ENCODE measurements at regions not wholly inside any gene's neighbourhood (a gene's known extent, or its start where the extent isn't known, plus 50 kb on each side); places are given as distances from the start of the nearest gene placed in this dataset.
A peak's percentile ranks its signal among the peaks of the same experiment; 100 is the strongest.
"Not testable (repeated sequence)": the region's sequence is repeated elsewhere in the genome, so short reads cannot be mapped to it uniquely, and the experiment has no call there.

DNA sequence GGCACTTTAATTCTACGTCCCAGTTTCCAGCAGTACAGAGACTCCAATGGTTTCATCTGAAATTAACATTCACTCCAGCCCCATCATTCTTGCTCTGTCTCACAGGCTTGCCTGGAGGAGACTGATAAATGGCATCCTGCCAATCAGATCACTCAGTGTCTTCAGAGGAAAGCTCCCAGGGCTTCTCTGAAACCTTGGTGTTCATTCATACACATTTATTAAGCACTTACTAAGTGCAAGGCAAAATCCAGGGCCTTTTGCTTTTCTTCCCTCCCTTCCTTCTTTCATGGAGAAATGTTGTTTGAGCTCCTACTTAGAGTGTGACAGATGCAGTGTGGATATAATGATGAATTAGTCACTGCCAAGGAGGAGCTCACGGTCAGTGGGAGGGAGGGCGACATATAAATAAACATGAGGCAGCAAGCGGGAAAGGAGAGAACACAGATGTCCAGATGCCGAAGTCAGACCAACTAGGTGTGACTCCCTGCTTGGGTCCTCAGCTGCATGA lies 106.7 kb upstream of the DTNBP1 start:
- DNase-seq (ENCODE audit: low spot score): no peak

DNA sequence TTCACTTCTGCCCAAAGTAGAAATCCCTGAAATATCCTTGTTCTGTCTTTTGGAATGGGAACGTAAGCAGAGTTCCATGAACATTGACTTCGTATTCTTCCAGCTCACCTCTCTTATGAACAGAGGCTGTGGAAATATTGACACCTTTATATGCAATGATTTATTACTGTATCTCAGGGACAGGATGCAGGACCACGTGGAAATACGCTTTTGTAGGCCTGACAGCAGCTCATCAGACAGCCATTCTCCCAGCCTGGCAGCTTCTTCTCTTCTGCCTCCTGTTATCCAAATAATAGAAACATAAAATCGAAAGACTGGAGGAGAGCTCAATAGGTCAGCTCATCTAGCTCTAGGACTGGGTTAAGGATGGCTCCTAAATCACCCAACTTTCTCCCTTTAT lies 106.2 kb upstream of the DTNBP1 start:
- no peak for DNase-seq (ENCODE audit: low spot score)

DNA sequence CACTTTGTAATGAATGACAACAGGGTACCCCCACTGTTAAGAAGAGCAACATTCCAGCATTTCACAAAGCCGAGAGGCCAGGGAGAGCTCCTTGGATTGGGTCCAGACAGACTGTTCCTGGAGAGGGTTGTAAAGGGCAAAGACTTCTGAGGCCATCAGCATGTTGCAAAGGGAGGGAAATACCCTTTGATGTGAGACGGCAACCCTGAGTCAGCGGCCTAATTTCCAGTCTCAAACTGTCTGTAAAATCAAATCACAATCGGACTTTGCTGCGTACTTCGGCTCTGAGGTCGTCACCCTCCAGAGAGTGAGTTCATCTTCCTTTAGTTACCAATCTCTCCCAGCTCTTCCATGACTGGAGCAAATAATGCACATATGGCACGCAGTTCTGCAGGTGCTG lies 101.0 kb upstream of the DTNBP1 start:
- peak; percentile 53 for DNase-seq (ENCODE audit: low spot score)

GRCh38 chr6:15763364-15763763 lies 100.5 kb upstream of the DTNBP1 start:
- DNase-seq (ENCODE audit: low spot score): no peak

DNA sequence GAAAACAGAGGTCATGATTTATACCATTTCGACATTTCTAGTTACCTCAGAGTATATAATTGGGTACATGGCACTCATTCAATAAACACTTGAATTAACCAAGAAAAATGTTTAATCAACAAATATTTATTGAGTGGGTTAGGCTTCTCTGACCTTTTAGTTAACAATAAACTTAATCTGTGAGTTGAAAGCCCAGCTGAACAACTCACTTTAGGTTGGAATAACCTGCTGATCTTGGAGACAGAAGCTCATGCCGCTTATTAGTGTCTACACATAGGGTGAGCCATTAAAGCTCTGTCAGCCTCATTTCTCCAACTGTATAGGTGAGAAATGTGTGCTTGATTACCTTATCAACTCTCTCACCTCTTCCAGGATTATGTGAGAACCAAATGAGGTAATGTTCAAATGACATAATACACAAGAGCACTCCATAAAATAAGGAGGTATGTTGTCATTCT lies 98.2 kb upstream of the DTNBP1 start:
- no peak for DNase-seq (ENCODE audit: low spot score)

DNA sequence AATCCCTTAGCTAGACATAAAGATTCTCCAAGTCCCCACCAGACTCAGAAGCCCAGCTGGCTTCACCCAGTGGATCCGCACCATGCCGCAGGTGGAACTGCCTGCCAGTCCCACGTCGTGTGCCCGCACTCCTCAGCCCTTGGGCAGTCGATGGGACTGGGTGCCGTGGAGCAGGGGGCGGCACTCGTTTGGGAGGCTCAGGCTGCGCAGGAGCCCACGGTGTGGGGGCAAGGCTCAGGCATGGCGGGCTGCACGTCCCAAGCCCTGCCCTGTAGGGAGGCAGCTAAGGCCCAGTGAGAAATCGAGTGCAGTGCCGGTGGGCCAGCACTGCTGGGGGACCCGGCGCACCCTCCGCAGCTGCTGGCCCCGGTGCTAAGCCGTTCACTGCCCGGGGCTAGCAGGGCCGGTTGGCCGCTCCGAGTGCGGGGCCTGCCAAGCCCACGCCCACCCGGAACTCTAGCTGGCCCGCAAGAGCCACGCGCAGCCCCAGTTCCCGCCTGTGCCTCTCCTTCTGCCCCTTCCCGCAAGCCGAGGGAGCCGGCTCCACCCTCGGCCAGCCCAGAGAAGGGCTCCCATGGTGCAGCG lies 95.9 kb upstream of the DTNBP1 start:
- no peak for DNase-seq (ENCODE audit: low spot score)

DNA sequence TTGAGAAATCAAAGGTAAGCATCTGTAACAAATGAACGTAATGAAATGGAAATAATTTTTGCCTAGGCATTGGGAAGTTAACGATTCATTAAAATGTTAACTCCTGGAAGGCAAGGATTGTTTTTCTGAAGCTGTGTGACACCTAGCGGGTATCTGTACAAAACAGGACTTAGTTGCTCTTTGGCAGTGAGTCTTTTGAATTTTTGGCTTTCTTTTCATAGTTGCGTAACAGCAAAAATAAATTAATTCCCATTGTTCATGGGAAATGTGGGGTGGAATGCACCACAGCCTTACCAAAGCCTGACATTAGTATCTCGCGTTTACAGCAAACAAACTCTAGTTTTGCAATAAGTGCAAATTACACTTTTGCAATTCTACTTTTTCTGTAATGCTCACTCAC lies 92.7 kb upstream of the DTNBP1 start:
- DNase-seq (ENCODE audit: low spot score): peak; percentile 72

GRCh38 chr6:15754706-15755079 lies 91.9 kb upstream of the DTNBP1 start:
- no peak for DNase-seq (ENCODE audit: low spot score)

DNA sequence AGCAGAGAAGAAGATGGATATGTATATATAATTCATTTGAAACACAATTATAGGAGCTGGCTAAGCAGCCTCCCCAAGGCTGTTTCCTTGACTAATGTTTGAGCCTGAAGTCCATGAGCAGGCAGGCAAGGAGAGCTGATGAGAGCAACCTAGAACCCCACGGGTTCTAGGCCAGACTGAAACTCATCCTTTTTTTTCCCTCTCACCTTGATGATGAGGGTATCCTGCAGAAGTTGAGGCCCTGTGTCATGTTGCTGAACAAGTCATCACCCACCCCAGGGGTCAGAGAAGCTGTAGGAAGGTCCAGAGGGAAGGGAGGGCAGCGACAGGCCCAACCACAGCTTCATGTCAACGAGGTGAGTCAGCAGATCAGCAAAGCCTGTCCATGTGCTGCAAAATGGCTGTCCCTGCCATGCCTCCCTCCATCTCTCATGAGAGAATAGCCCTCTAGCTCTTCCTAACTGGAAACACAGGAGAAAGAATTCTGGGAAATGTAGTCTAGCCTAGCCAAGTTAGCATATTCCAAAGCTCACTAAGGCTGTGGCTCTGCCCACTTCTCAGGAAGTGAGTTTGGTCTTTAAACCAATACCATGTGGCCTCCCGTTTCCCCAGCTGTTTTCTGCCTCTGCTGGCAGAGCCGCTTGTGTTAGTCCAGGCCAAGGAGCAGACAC lies 91.3 kb upstream of the DTNBP1 start:
- peak; percentile 87 for DNase-seq (ENCODE audit: low spot score)

DNA sequence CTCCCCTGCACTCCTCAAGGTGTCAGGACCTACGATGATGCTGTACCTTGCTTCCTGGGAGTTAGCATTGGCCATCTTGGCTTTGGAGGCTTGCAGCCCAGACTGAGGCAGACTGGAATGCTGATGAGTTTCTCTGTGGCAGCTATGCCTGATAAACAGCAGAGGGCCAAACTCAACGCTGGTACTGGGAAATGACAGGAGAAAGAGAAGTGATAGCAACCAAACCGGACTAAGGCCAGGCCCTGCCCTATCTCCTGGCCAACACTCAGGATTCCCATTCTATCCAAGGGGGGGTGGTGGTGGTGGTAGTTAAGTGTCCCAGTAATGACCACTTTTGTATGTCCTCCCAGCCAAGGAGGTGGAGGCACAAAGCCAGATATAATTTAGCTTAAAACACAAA lies 90.0 kb upstream of the DTNBP1 start:
- no peak for DNase-seq (ENCODE audit: low spot score)

DNA sequence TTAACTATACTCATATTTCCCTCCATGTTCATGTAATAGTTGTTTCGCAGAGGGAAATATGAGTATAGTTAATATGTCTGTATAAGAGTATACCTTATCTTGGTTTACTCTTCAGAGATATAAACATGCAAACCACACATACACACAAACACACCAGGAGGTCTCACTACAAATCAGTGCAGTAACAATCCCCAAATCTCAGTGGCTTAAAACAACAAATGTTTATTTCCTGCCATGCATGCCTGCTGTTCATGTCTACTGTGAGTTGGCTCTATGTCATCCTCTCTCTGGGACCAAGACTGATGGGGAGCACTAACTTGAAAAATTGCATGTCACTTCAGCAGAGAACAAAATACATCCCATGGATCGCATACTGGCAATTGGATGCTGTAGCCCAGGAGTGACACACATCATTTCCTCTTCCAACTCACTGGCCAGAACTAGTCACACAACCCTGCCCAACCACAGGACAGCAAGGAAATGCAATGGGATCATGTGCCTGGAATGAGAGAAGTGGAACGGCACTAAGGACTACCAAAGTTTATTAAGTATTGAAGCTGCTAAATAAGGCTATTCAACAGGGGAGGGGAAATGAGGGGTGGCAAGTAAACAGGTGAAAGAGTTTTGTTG lies 89.0 kb upstream of the DTNBP1 start:
- DNase-seq (ENCODE audit: low spot score): no peak

- no peak for DNase-seq (ENCODE audit: low spot score)
Observed at GRCh38 chr6:15748341-15748740, 85.5 kb upstream of the DTNBP1 start.

DNA sequence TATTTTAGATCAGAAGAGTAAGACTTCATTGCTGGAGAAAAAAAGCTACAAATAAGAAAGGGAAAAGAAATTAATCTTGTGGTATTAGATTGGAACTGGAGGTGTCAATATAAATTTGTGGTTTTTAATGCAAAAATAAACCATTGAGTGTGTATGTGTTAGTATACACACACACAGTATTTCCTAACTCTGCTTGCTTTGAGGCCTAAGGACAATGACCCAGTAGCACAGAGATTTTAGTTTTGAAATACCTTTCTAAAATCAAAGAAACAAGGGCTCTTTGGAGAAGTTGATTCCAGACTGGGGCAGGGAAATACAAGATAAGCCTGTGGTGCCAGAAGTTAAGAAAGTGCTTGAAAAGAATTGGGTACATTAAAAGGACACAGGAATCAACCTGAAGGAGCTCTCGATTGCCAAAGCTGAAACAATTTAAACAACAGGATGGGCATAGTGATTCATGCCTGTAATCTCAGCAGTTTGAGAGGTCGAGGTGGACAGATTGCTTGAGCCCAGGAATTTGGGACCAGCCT lies 84.6 kb upstream of the DTNBP1 start:
- DNase-seq (ENCODE audit: low spot score): no peak

DNA sequence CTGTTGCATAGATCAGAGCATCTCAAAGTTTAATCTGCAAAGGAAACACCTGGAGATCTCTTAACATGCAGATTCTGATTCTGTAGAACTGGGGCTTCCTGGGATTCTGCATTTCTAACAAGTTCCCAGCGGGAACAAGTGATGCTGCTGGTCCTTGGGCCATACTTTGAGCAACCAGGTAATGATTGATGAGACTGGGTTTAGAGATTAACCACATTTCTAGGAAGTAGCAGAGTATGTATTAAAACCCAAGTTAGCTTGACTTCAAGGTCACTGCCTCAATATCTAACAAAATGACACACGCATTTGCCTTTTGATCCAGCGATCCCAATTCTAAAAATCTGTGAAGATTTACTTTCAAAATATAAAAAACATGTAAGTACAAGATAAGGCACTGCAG lies 83.0 kb upstream of the DTNBP1 start:
- no peak for DNase-seq (ENCODE audit: low spot score)

GRCh38 chr6:15744818-15745402 lies 82.1 kb upstream of the DTNBP1 start:
- no peak for DNase-seq (ENCODE audit: low spot score)

- not testable (repeated sequence) for DNase-seq (ENCODE audit: low spot score)
Observed at GRCh38 chr6:15742013-15742412, 79.2 kb upstream of the DTNBP1 start.

DNA sequence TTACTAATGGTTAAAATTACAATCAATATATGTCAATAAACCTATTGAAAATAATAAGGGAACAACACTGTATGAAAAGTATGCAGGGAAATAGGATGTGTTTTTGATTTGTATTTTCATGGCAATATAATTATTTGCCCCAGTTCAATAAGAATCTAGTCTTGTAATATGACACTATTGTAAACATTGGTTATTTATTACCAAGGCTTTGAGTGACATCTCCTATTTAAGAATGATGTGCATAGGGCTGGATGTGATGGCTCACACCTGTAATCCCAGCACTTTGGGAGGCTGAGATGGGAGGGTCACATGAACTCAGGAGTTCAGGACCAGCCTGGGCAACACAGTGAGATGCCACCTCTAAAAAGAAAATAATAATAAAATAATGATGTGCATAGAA lies 78.6 kb upstream of the DTNBP1 start:
- DNase-seq (ENCODE audit: low spot score): no peak

- no peak for DNase-seq (ENCODE audit: low spot score)
Observed at GRCh38 chr6:15739867-15740266, 77.0 kb upstream of the DTNBP1 start.

- DNase-seq (ENCODE audit: low spot score): no peak
Observed at GRCh38 chr6:15739353-15739752, 76.5 kb upstream of the DTNBP1 start.

GRCh38 chr6:15738195-15738594 lies 75.4 kb upstream of the DTNBP1 start:
- not testable (repeated sequence) for DNase-seq (ENCODE audit: low spot score)

DNA sequence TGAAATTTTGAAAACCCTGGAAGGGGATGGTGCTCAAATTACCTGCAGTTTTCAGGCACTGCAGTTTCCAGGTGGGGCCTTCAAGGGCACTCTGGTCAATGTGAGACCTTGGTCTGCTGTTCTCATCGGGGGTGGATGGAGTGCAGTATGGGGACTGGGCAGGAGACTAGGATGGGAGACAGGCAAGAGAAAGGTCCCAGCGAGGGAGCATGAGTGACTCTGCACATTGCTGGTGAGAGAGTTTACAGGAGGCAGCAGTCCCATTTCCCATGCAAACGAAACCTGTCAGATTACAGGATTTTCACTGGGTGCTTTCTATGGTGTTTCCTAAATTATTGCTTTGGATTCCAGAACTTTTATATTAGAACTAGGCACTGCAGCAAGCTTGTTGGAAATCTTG lies 73.5 kb upstream of the DTNBP1 start:
- no peak for DNase-seq (ENCODE audit: low spot score)

DNA sequence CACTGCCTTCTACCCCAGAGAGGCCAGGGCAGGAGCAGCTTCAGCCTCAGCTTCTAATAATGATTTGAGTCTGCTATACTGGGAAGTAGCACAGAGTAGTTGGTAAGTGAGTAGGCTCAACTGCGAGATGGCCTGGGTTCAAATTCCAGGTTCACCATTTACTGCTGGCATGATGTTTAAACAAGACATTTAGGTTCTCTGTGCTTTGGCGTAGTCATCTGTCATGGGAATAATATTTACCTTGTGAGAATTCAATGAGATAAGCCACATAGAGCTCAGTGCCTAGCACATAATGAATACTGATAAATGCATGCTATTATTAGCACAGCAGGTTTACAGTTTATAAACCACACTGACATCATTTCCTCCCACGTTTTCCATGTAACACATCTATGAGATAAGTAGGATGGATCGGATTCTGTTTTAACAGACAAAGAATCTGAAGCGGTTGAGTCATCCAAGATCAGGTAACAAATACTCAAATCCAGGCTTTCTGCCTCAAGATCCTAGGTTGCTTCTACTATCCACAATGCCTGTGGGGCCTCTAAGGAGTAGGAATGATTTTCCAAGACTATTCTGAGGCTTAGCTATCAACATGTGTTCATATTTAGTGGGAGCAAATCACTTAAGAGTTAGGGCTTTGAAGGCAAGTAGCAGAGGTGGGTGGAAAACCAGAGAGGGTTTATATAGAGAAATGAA lies 72.9 kb upstream of the DTNBP1 start:
- no peak for DNase-seq (ENCODE audit: low spot score)

Measured in AG08395 (cell line).